Left forelimb (tissue), 1 donor: ENCODE measurements at regions not wholly inside any gene's neighbourhood (a gene's known extent, or its start where the extent isn't known, plus 50 kb on each side); places are given as distances from the start of the nearest gene placed in this dataset.
"Not testable (repeated sequence)": the region's sequence is repeated elsewhere in the genome, so short reads cannot be mapped to it uniquely, and the experiment has no call there.

ENCODE experiments used
- DNase-seq: peaks from one replicate; pipeline ENCODE4 v3.0.0-alpha.2; 2018; ENCODE audit warnings: low spot score

- DNase-seq, result no peak
These were observed 208.6 kb downstream of the CXCL12 start for GRCh38 chr10:44176311-44176710.

GRCh38 chr10:44173608-44173894, 211.3 kb downstream of the CXCL12 start:
- no peak for DNase-seq

- no peak for DNase-seq
These were observed 211.9 kb downstream of the CXCL12 start for GRCh38 chr10:44172883-44173607.

GRCh38 chr10:44171765-44172164, 213.1 kb downstream of the CXCL12 start:
- DNase-seq, result no peak

GRCh38 chr10:44168478-44168877, 216.4 kb downstream of the CXCL12 start:
- no peak for DNase-seq

- DNase-seq, result no peak
These were observed 217.1 kb downstream of the CXCL12 start for GRCh38 chr10:44167752-44168151.

GRCh38 chr10:44166441-44166840, 218.5 kb downstream of the CXCL12 start:
- no peak for DNase-seq

GRCh38 chr10:44164251-44164956, 220.5 kb downstream of the CXCL12 start:
- no peak for DNase-seq

GRCh38 chr10:44161184-44161583, 223.7 kb downstream of the CXCL12 start:
- DNase-seq, result no peak

GRCh38 chr10:44157574-44157973, 227.3 kb downstream of the CXCL12 start:
- DNase-seq, result no peak

GRCh38 chr10:44154956-44155355, 229.9 kb downstream of the CXCL12 start:
- DNase-seq, result no peak

- DNase-seq, result no peak
These were observed 230.8 kb downstream of the CXCL12 start for GRCh38 chr10:44153918-44154670.

- no peak for DNase-seq
These were observed 241.3 kb downstream of the CXCL12 start for GRCh38 chr10:44143556-44143955.

GRCh38 chr10:44132361-44133289, 252.3 kb downstream of the CXCL12 start:
- no peak for DNase-seq

GRCh38 chr10:44126291-44126717, 258.6 kb downstream of the CXCL12 start:
- no peak for DNase-seq

GRCh38 chr10:44125879-44126278, 259.0 kb downstream of the CXCL12 start:
- DNase-seq, result no peak

- no peak for DNase-seq
These were observed 266.4 kb downstream of the CXCL12 start for GRCh38 chr10:44118500-44118899.

GRCh38 chr10:44116474-44116873, 268.4 kb downstream of the CXCL12 start:
- DNase-seq, result no peak

GRCh38 chr10:44115516-44115915, 269.4 kb downstream of the CXCL12 start:
- no peak for DNase-seq

GRCh38 chr10:44114441-44114840, 270.5 kb downstream of the CXCL12 start:
- DNase-seq, result no peak

GRCh38 chr10:44112280-44112679, 272.6 kb downstream of the CXCL12 start:
- not testable (repeated sequence) for DNase-seq

GRCh38 chr10:44105696-44106095, 279.2 kb downstream of the CXCL12 start:
- no peak for DNase-seq
